CD4-positive, alpha-beta T cell treated with Interleukin-12 subunit alpha and Interleukin-12 subunit beta, for 1 hour (primary cell): ENCODE measurements at regions not wholly inside any gene's neighbourhood (a gene's known extent, or its start where the extent isn't known, plus 50 kb on each side); places are given as distances from the start of the nearest gene placed in this dataset.
"Not testable (repeated sequence)": the region's sequence is repeated elsewhere in the genome, so short reads cannot be mapped to it uniquely, and the experiment has no call there.

ENCODE experiments used
- DNase-seq: peaks from one replicate; pipeline ENCODE4 v3.0.0-alpha.2; 2020

GRCh38 chr6:139747154-139747553, 372.7 kb upstream of the CITED2 start:
- DNase-seq: no peak

- DNase-seq: no peak
These were observed 370.4 kb upstream of the CITED2 start for GRCh38 chr6:139744891-139745290.

- DNase-seq: no peak
These were observed 369.4 kb upstream of the CITED2 start for GRCh38 chr6:139743664-139744437.

GRCh38 chr6:139742671-139743070, 368.2 kb upstream of the CITED2 start:
- no peak for DNase-seq

- DNase-seq: no peak
These were observed 364.5 kb upstream of the CITED2 start for GRCh38 chr6:139738801-139739455.

GRCh38 chr6:139736325-139736906, 362.0 kb upstream of the CITED2 start:
- DNase-seq: no peak

GRCh38 chr6:139732451-139732850, 358.0 kb upstream of the CITED2 start:
- DNase-seq: no peak

GRCh38 chr6:139730340-139730974, 356.0 kb upstream of the CITED2 start:
- no peak for DNase-seq

- DNase-seq: no peak
These were observed 354.5 kb upstream of the CITED2 start for GRCh38 chr6:139728876-139729427.

- DNase-seq: not testable (repeated sequence)
These were observed 351.8 kb upstream of the CITED2 start for GRCh38 chr6:139726272-139726671.

GRCh38 chr6:139722530-139722929, 348.1 kb upstream of the CITED2 start:
- no peak for DNase-seq

- DNase-seq: no peak
These were observed 347.5 kb upstream of the CITED2 start for GRCh38 chr6:139721954-139722353.

GRCh38 chr6:139713900-139714506, 339.6 kb upstream of the CITED2 start:
- DNase-seq: no peak

- no peak for DNase-seq
These were observed 339.0 kb upstream of the CITED2 start for GRCh38 chr6:139713424-139713823.

GRCh38 chr6:139712830-139713229, 338.4 kb upstream of the CITED2 start:
- DNase-seq: no peak

- no peak for DNase-seq
These were observed 337.5 kb upstream of the CITED2 start for GRCh38 chr6:139711804-139712585.

- no peak for DNase-seq
These were observed 336.1 kb upstream of the CITED2 start for GRCh38 chr6:139710556-139710955.

GRCh38 chr6:139708337-139709199, 334.1 kb upstream of the CITED2 start:
- DNase-seq: no peak

GRCh38 chr6:139706912-139707311, 332.5 kb upstream of the CITED2 start:
- no peak for DNase-seq

GRCh38 chr6:139705284-139705683, 330.8 kb upstream of the CITED2 start:
- no peak for DNase-seq

GRCh38 chr6:139703780-139704179, 329.3 kb upstream of the CITED2 start:
- no peak for DNase-seq
